BJ (cell line): ENCODE measurements at regions not wholly inside any gene's neighbourhood (a gene's known extent, or its start where the extent isn't known, plus 50 kb on each side); places are given as distances from the start of the nearest gene placed in this dataset.

Experiments used
- CTCF ChIA-PET: fragments of 350-600 bp; formaldehyde crosslinking; extraction: SDS; loops from one replicate; lab custom pipeline; 2021; ENCODE audit warnings: antibody characterized with exemption, inconsistent platforms; lab: Yijun Ruan, JAX
- POLR2A ChIA-PET: fragments of 300-600 bp; sonication (Branson Sonifier 250); formaldehyde crosslinking; extraction: SDS; loops from one replicate; lab custom pipeline; 2021; ENCODE audit warnings: antibody characterized with exemption; lab: Charles Lee
- DNase-seq: peaks from one replicate; pipeline ENCODE4 v3.0.0-alpha.2; 2011; ENCODE audit warnings: low read depth
- H3K27me3 ChIP-seq: 2 replicates; pipeline ENCODE4 v1.6.0; 2011; ENCODE audit warnings: low read length; ENCODE audit not compliant: control insufficient read depth, insufficient read depth
- H3K36me3 ChIP-seq: 2 replicates; pipeline ENCODE4 v1.5.1; 2011; ENCODE audit warnings: low read length; ENCODE audit not compliant: control insufficient read depth, insufficient read depth
- H3K4me3 ChIP-seq: 2 replicates; pipeline ENCODE4 v1.5.1; 2011; ENCODE audit warnings: low read depth, mild to moderate bottlenecking, control low read depth, low read length
- TF ChIP-seq, protein P1 (sequence below): IDR thresholded peaks from 2 replicates; pipeline ENCODE4 v1.5.1; 2011; ENCODE audit warnings: low read depth, mild to moderate bottlenecking, control low read depth, inconsistent platforms, low read length, moderate library complexity; ENCODE audit not compliant: insufficient read depth

- Histone ChIP-seq H3K36me3 (no peaks in the 10 kb centered on the region), H3K27me3 (no peaks in the 10 kb centered on the region), H3K4me3 (no peak overlapping the region)
- CTCF ChIA-PET, result no interaction called here
- TF ChIP-seq, protein P1, sequence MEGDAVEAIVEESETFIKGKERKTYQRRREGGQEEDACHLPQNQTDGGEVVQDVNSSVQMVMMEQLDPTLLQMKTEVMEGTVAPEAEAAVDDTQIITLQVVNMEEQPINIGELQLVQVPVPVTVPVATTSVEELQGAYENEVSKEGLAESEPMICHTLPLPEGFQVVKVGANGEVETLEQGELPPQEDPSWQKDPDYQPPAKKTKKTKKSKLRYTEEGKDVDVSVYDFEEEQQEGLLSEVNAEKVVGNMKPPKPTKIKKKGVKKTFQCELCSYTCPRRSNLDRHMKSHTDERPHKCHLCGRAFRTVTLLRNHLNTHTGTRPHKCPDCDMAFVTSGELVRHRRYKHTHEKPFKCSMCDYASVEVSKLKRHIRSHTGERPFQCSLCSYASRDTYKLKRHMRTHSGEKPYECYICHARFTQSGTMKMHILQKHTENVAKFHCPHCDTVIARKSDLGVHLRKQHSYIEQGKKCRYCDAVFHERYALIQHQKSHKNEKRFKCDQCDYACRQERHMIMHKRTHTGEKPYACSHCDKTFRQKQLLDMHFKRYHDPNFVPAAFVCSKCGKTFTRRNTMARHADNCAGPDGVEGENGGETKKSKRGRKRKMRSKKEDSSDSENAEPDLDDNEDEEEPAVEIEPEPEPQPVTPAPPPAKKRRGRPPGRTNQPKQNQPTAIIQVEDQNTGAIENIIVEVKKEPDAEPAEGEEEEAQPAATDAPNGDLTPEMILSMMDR, result no peak
- DNase-seq, result no peak
- POLR2A ChIA-PET, result no interaction called here
Observed at GRCh38 chr7:112634107-112634506, 153.3 kb downstream of the LSMEM1 start.

GRCh38 chr7:112635742-112636141, 154.5 kb downstream of the TMEM168 start:
- CTCF ChIA-PET, result no interaction called here
- DNase-seq, result no peak
- no peaks in the 10 kb centered on the region for H3K36me3 ChIP-seq
- TF ChIP-seq, protein P1, result no peak
- H3K27me3 ChIP-seq, result no peaks in the 10 kb centered on the region
- H3K4me3 ChIP-seq, result no peak overlapping the region
- POLR2A ChIA-PET, result no interaction called here

GRCh38 chr7:112638675-112639400, 151.4 kb downstream of the TMEM168 start:
- TF ChIP-seq, protein P1, result no peak
- ChIA-PET POLR2A (no interaction called here), CTCF (no interaction called here)
- Histone ChIP-seq H3K36me3 (no peaks in the 10 kb centered on the region), H3K27me3 (no peaks in the 10 kb centered on the region), H3K4me3 (no peak overlapping the region)
- DNase-seq, result no peak

- DNase-seq, result no peak
- Histone ChIP-seq H3K36me3 (no peaks in the 10 kb centered on the region), H3K27me3 (no peaks in the 10 kb centered on the region), H3K4me3 (no peak overlapping the region)
- ChIA-PET CTCF (no interaction called here), POLR2A (no interaction called here)
- TF ChIP-seq, protein P1, result no peak
Observed at GRCh38 chr7:112640685-112641084, 149.5 kb downstream of the TMEM168 start.

GRCh38 chr7:112646783-112647182, 143.4 kb downstream of the TMEM168 start:
- ChIA-PET CTCF (no interaction called here), POLR2A (no interaction called here)
- TF ChIP-seq, protein P1, result no peak
- H3K4me3 ChIP-seq, result no peak overlapping the region
- no peak for DNase-seq
- no peaks in the 10 kb centered on the region for H3K27me3 ChIP-seq
- no peaks in the 10 kb centered on the region for H3K36me3 ChIP-seq
